Skeletal muscle satellite cell (primary cell): ENCODE measurements at regions not wholly inside any gene's neighbourhood (a gene's known extent, or its start where the extent isn't known, plus 50 kb on each side); places are given as distances from the start of the nearest gene placed in this dataset. TPM values are rescaled to one million over a fixed set of nuclear protein-coding genes. Genes with fewer than 3 reads are reported as not detected.
"Not testable (repeated sequence)": the region's sequence is repeated elsewhere in the genome, so short reads cannot be mapped to it uniquely, and the experiment has no call there.

Source experiments
- H3K27me3 ChIP-seq: 2 replicates; pipeline ENCODE4 v1.7.0; 2013; ENCODE audit warnings: low read length; ENCODE audit not compliant: control insufficient read depth, insufficient read depth
- H3K36me3 ChIP-seq: 2 replicates; pipeline ENCODE4 v1.7.0; 2013; ENCODE audit warnings: mild to moderate bottlenecking, control low read depth, low read length; ENCODE audit not compliant: insufficient read depth
- H3K4me1 ChIP-seq: 2 replicates; pipeline ENCODE4 v1.7.0; 2013; ENCODE audit warnings: low read length; ENCODE audit not compliant: control insufficient read depth, insufficient read depth
- H3K4me2 ChIP-seq: 2 replicates; pipeline ENCODE4 v1.7.0; 2013; ENCODE audit warnings: mild to moderate bottlenecking, low read length
- H3K4me3 ChIP-seq: 2 replicates; pipeline ENCODE4 v1.7.0; 2013; ENCODE audit warnings: low read length
- H3K9ac ChIP-seq: 2 replicates; pipeline ENCODE4 v1.7.0; 2013; ENCODE audit warnings: mild to moderate bottlenecking, low read depth, low read length, moderate library complexity
- H3K9me3 ChIP-seq: replicated peaks from 2 replicates; pipeline ENCODE4 v1.7.0; 2013; ENCODE audit warnings: mild to moderate bottlenecking, control low read depth, low read length
- small RNA-seq: library from RNA; depleted of rRNA; stranded (forward); fragments of <200 nt; gene quantifications from one replicate; pipeline ENCODE3, GENCODE V24; 2012

GRCh38 chr6:128586095-128586494 lies 65.7 kb upstream of the PTPRK start:
- Histone ChIP-seq H3K4me2 (no peak overlapping the region), H3K4me1 (no peaks in the 10 kb centered on the region), H3K27me3 (no peaks in the 10 kb centered on the region), H3K4me3 (no peak overlapping the region), H3K9me3 (no peaks in the 10 kb centered on the region), H3K9ac (no peak overlapping the region), H3K36me3 (no peaks in the 10 kb centered on the region)

DNA sequence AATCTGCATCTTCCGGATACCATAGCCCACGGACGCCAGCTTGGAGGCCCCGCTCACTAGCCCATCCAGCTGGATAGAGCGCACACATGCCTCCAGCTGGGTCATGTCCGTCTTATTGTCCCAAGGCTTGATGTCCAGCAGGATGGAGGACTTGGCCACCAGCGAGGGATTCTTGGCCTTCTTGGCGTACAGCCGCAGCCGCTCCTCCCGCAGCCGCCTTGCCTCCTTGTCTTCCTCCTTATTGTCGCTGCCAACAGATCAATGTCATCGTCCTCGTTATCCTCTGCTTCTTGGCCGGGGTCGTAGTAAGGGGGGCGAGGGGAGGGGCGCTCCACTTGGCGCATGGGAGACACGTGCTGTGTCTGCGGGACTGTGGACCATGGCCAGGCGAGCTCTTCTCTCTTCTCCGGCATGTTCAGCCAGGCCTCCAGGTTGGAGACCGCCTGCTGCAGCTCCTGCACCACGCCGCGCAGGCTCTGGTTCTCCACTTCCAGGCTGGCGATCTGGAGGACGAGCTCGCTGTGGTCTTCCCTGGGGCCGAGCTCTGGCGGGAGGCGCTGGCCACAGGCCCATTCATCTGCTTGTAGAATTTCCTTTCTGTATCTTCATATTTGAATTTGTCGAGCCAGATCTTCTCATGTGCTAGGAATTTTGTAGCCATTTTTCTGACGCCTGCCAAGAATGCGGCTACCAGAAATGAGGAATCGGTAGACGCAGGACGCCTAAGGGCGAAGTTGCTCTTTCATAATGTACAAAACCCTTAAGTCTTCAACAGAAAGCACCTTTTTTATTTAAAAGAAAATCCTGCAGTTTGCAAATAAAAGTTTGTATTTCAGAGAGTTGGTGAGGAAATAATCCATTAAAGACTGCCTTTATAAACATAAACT lies 60.1 kb upstream of the PTPRK start:
- Histone ChIP-seq H3K4me2 (no peak overlapping the region), H3K4me3 (no peak overlapping the region), H3K36me3 (no peaks in the 10 kb centered on the region), H3K4me1 (peaks cover 3% of the 10 kb centered on the region), H3K9me3 (no peaks in the 10 kb centered on the region), H3K27me3 (no peaks in the 10 kb centered on the region), H3K9ac (no peak overlapping the region)

GRCh38 chr6:128575254-128575653 lies 54.9 kb upstream of the PTPRK start:
- not testable (repeated sequence) for H3K27me3 ChIP-seq, H3K4me3 ChIP-seq, H3K9me3 ChIP-seq, H3K4me2 ChIP-seq, H3K9ac ChIP-seq, H3K36me3 ChIP-seq
- peaks cover 13% of the 10 kb centered on the region for H3K4me1 ChIP-seq

DNA sequence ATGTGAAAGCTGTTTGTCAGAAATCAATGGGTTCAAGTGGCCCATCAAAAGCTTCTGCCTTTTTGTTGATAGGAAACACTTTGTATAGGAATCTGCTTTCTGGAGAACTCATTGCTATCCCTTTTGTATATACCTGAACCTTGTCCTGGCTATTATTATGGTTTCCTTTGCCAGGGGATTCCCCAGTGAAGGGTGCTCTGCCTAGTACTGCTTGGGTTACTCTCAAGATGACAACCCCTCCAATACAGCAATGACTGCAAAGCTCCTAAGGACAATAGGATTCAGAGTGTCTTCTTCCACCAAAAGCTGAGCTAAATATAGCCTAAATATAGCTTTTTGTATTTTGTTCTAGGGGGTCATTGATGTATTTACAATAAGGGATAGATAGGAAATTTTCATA lies 54.0 kb upstream of the PTPRK start:
- H3K36me3 ChIP-seq: no peaks in the 10 kb centered on the region
- peaks cover 19% of the 10 kb centered on the region for H3K4me1 ChIP-seq
- H3K9ac ChIP-seq: no peak overlapping the region
- H3K27me3 ChIP-seq: no peaks in the 10 kb centered on the region
- no peaks in the 10 kb centered on the region for H3K9me3 ChIP-seq
- H3K4me2 ChIP-seq: no peak overlapping the region
- H3K4me3 ChIP-seq: no peak overlapping the region

- H3K27me3 ChIP-seq: no peaks in the 10 kb centered on the region
- H3K4me1 ChIP-seq: peaks cover 31% of the 10 kb centered on the region
- no peaks in the 10 kb centered on the region for H3K9me3 ChIP-seq
- H3K4me2 ChIP-seq: no peak overlapping the region
- no peak overlapping the region for H3K9ac ChIP-seq
- H3K4me3 ChIP-seq: no peak overlapping the region
- no peaks in the 10 kb centered on the region for H3K36me3 ChIP-seq
Measured at GRCh38 chr6:128573036-128573435, 52.6 kb upstream of the PTPRK start.

GRCh38 chr6:128572294-128572693 lies 51.9 kb upstream of the PTPRK start:
- Histone ChIP-seq H3K4me3 (no peak overlapping the region), H3K4me2 (no peak overlapping the region), H3K4me1 (peaks cover 36% of the 10 kb centered on the region), H3K9ac (no peak overlapping the region), H3K27me3 (no peaks in the 10 kb centered on the region), H3K36me3 (no peaks in the 10 kb centered on the region), H3K9me3 (no peaks in the 10 kb centered on the region)

DNA sequence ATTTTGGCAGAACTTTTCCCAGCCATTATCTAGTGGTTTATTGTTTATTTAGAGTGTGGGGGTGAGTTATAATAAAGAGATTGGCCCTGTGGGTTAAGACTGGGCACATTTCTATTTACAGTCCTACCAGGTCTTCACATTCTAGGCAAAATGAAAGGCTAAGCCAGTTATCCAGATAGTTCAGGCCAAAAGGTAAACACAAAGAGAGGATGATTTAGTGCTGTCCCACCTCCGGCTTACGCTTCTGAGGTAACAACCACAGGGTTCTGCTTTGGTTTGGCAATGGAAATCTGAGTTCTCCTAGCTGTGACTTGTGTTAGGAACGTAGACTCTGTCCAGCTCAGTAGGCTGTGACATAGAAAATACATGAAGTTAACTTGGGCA lies 50.3 kb upstream of the PTPRK start:
- H3K9me3 ChIP-seq: no peaks in the 10 kb centered on the region
- peak overlapping the region; percentile 78 for H3K4me2 ChIP-seq
- H3K4me1 ChIP-seq: peaks cover 47% of the 10 kb centered on the region
- no peaks in the 10 kb centered on the region for H3K36me3 ChIP-seq
- peak overlapping the region; percentile 53 for H3K4me3 ChIP-seq
- H3K27me3 ChIP-seq: no peaks in the 10 kb centered on the region
- peak overlapping the region; percentile 58 for H3K9ac ChIP-seq

DNA sequence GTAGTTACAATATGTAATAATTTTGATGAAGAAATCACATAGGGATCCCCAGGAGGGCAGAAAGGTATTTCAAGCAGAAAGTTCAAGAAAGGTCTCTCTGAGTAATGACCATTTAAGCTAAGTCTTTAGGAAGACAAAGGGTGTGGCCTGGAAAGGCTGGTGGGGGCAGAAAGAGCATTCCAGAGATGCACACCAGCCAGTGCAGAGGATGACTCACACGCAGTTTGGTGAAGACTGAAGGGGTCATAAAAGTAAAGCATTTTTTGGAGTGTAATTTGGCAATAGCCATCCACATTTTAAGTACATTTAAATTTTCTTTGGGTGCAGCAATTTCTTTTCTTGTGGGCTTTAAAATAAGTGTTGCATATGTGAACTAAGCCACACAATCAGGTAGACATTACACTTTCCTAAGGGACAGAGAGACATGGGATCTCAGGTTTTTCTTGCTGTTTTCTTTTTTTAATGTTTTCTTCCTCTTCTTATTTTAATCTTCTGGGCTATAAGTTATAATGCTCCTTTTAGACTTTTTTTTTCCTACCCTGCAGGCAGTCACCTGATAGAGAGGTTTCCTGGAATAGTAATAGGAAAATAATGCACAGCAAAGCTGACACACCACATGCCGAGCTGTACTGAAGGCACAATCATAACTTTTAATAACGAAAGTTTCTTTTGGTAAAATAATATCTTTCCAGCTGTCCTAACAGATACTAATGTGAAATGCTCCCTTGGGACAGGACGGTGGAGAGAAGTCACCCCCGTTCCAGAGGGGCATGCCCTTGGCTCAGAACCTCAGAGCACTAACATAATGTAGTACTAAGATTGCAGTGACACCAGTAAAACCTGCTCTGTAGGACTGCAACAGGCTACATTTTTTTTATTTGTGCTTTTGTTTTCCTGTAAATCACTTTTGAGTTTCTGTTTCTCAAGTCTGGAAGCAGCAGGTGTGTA lies 49.6 kb upstream of the PTPRK start:
- Histone ChIP-seq H3K4me1 (peaks cover 47% of the 10 kb centered on the region), H3K4me2 (peak overlapping the region; percentile 78), H3K9me3 (no peaks in the 10 kb centered on the region), H3K36me3 (no peaks in the 10 kb centered on the region), H3K9ac (peak overlapping the region; percentile 58), H3K4me3 (peak overlapping the region; percentile 53), H3K27me3 (no peaks in the 10 kb centered on the region)

Small RNA genes in the stretch of these regions (small RNA-seq; reads per million reads assigned to genes)
- gene RF00019: not detected
